BJ (cell line): ENCODE measurements at regions not wholly inside any gene's neighbourhood (a gene's known extent, or its start where the extent isn't known, plus 50 kb on each side); places are given as distances from the start of the nearest gene placed in this dataset.

Experiments used
- CTCF ChIA-PET: fragments of 350-600 bp; formaldehyde crosslinking; extraction: SDS; loops from one replicate; lab custom pipeline; 2021; ENCODE audit warnings: antibody characterized with exemption, inconsistent platforms; lab: Yijun Ruan, JAX
- POLR2A ChIA-PET: fragments of 300-600 bp; sonication (Branson Sonifier 250); formaldehyde crosslinking; extraction: SDS; loops from one replicate; lab custom pipeline; 2021; ENCODE audit warnings: antibody characterized with exemption; lab: Charles Lee
- DNase-seq: peaks from one replicate; pipeline ENCODE4 v3.0.0-alpha.2; 2011; ENCODE audit warnings: low read depth
- H3K27me3 ChIP-seq: 2 replicates; pipeline ENCODE4 v1.6.0; 2011; ENCODE audit warnings: low read length; ENCODE audit not compliant: control insufficient read depth, insufficient read depth
- H3K36me3 ChIP-seq: 2 replicates; pipeline ENCODE4 v1.5.1; 2011; ENCODE audit warnings: low read length; ENCODE audit not compliant: control insufficient read depth, insufficient read depth
- H3K4me3 ChIP-seq: 2 replicates; pipeline ENCODE4 v1.5.1; 2011; ENCODE audit warnings: low read depth, mild to moderate bottlenecking, control low read depth, low read length
- CTCF ChIP-seq: IDR thresholded peaks from 2 replicates; pipeline ENCODE4 v1.5.1; 2011; ENCODE audit warnings: low read depth, mild to moderate bottlenecking, control low read depth, inconsistent platforms, low read length, moderate library complexity; ENCODE audit not compliant: insufficient read depth

- no peak for TF ChIP-seq CTCF
- CTCF ChIA-PET = no interaction called here
- Histone ChIP-seq H3K36me3 (no peaks in the 10 kb centered on the region), H3K27me3 (no peaks in the 10 kb centered on the region), H3K4me3 (no peak overlapping the region)
- DNase-seq = no peak
- POLR2A ChIA-PET = no interaction called here
Measured at GRCh38 chr1:80424249-80424648, 1376.5 kb upstream of the ADGRL2 start.

GRCh38 chr1:80418134-80418533 is 1382.6 kb upstream of the ADGRL2 start:
- no peak for TF ChIP-seq CTCF
- no peak for DNase-seq
- Histone ChIP-seq H3K36me3 (no peaks in the 10 kb centered on the region), H3K27me3 (no peaks in the 10 kb centered on the region), H3K4me3 (no peak overlapping the region)
- POLR2A ChIA-PET = no interaction called here
- CTCF ChIA-PET = no interaction called here

GRCh38 chr1:80417671-80418070 is 1383.1 kb upstream of the ADGRL2 start:
- no peaks in the 10 kb centered on the region for H3K27me3 ChIP-seq
- POLR2A ChIA-PET = no interaction called here
- peak; percentile 69 for DNase-seq
- no peak overlapping the region for H3K4me3 ChIP-seq
- TF ChIP-seq CTCF = no peak
- CTCF ChIA-PET = no interaction called here
- H3K36me3 ChIP-seq = no peaks in the 10 kb centered on the region

- TF ChIP-seq CTCF = no peak
Measured at GRCh38 chr1:80413969-80414368, 1386.8 kb upstream of the ADGRL2 start.

GRCh38 chr1:80410233-80410632 is 1390.5 kb upstream of the ADGRL2 start:
- CTCF ChIA-PET = no interaction called here
- no peak overlapping the region for H3K4me3 ChIP-seq
- TF ChIP-seq CTCF = no peak
- no peaks in the 10 kb centered on the region for H3K27me3 ChIP-seq
- DNase-seq = no peak
- no peaks in the 10 kb centered on the region for H3K36me3 ChIP-seq
- POLR2A ChIA-PET = no interaction called here

More at GRCh38 chr1:80413969-80414368, 1386.8 kb upstream of the ADGRL2 start:
- H3K36me3 ChIP-seq = no peaks in the 10 kb centered on the region
- no peak overlapping the region for H3K4me3 ChIP-seq
- no peaks in the 10 kb centered on the region for H3K27me3 ChIP-seq
- ChIA-PET POLR2A (no interaction called here), CTCF (no interaction called here)
- DNase-seq = no peak
